ENCODE measurements at regions not wholly inside any gene's neighbourhood (a gene's known extent, or its start where the extent isn't known, plus 50 kb on each side); places are given as distances from the start of the nearest gene placed in this dataset.

DNA sequence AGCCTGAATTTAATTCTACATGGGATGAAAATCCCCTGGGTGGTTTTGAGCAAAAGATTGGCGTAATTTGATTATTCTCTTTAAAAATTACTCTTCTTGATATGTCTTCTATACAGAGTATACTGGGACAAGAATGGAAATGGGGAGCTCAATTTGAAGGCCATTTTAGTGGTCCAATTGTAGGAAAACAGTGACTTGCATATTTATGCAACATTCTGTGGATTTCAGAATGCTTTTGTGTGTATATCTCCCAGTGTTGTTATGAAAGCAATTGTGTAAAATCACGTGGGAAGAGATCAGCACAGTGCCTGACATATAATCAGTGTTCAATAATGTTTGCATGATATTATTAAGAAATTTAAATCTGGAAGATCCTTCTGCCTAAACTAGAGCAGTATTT lies 575.9 kb upstream of the PBX1 start:
- no peak for TF ChIP-seq EZH2 (IDR thresholded peaks at IDR 0.05; ENCODE audit: insufficient read depth, low read length)
- TF ChIP-seq, protein P1, sequence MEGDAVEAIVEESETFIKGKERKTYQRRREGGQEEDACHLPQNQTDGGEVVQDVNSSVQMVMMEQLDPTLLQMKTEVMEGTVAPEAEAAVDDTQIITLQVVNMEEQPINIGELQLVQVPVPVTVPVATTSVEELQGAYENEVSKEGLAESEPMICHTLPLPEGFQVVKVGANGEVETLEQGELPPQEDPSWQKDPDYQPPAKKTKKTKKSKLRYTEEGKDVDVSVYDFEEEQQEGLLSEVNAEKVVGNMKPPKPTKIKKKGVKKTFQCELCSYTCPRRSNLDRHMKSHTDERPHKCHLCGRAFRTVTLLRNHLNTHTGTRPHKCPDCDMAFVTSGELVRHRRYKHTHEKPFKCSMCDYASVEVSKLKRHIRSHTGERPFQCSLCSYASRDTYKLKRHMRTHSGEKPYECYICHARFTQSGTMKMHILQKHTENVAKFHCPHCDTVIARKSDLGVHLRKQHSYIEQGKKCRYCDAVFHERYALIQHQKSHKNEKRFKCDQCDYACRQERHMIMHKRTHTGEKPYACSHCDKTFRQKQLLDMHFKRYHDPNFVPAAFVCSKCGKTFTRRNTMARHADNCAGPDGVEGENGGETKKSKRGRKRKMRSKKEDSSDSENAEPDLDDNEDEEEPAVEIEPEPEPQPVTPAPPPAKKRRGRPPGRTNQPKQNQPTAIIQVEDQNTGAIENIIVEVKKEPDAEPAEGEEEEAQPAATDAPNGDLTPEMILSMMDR (IDR thresholded peaks at IDR 0.05; ENCODE audit: insufficient read depth, low read depth, low read length) = no peak

All from astrocyte (in vitro differentiated cells and primary cell).